ENCODE measurements at regions not wholly inside any gene's neighbourhood (a gene's known extent, or its start where the extent isn't known, plus 50 kb on each side); places are given as distances from the start of the nearest gene placed in this dataset.

GRCh38 chr4:23614284-23614892 lies 275.5 kb downstream of the PPARGC1A start:
- Histone ChIP-seq H3K36me3 (ENCODE audit: insufficient read depth) (no peaks in the 10 kb centered on the region), H2AFZ (ENCODE audit: low read depth) (peak overlapping the region; percentile 7; the same call in 1 of the 2 replicates)

GRCh38 chr4:23613782-23614181 lies 276.1 kb downstream of the PPARGC1A start:
- Histone ChIP-seq H3K27me3 (ENCODE audit: insufficient read depth, low read depth) (no peaks in the 10 kb centered on the region), H4K20me1 (ENCODE audit: insufficient read depth) (no peaks in the 10 kb centered on the region), H3K27ac (no peak overlapping the region), H3K79me2 (ENCODE audit: insufficient read depth, low read depth) (no peaks in the 10 kb centered on the region), H3K9ac (no peak overlapping the region), H3K36me3 (ENCODE audit: insufficient read depth) (no peaks in the 10 kb centered on the region), H2AFZ (ENCODE audit: low read depth) (peak overlapping the region; percentile 7; the same call in 1 of the 2 replicates), H3K4me3 (IDR thresholded peaks at IDR 0.05; ENCODE audit: insufficient read depth, low read depth, low read length) (no peak overlapping the region), H3K4me1 (ENCODE audit: low read depth, poor library complexity, severe bottlenecking) (no peaks in the 10 kb centered on the region), H3K4me2 (no peak overlapping the region)
- TF ChIP-seq CTCF (conservative IDR thresholded peaks at IDR 0.05; ENCODE audit: low read depth, low read length) = no peak

More at GRCh38 chr4:23614284-23614892, 275.5 kb downstream of the PPARGC1A start:
- TF ChIP-seq CTCF (conservative IDR thresholded peaks at IDR 0.05; ENCODE audit: low read depth, low read length) = peak; percentile 41; the same call in 1 of the 2 replicates
- H3K4me2 ChIP-seq = no peak overlapping the region
- H4K20me1 ChIP-seq (ENCODE audit: insufficient read depth) = no peaks in the 10 kb centered on the region
- no peak overlapping the region for H3K9ac ChIP-seq
- no peaks in the 10 kb centered on the region for H3K79me2 ChIP-seq (ENCODE audit: insufficient read depth, low read depth)
- H3K27ac ChIP-seq = no peak overlapping the region
- H3K4me1 ChIP-seq (ENCODE audit: low read depth, poor library complexity, severe bottlenecking) = no peaks in the 10 kb centered on the region
- H3K4me3 ChIP-seq (IDR thresholded peaks at IDR 0.05; ENCODE audit: insufficient read depth, low read depth, low read length) = no peak overlapping the region
- H3K27me3 ChIP-seq (ENCODE audit: insufficient read depth, low read depth) = no peaks in the 10 kb centered on the region

GRCh38 chr4:23602720-23603119 lies 287.1 kb downstream of the PPARGC1A start:
- H4K20me1 ChIP-seq (ENCODE audit: insufficient read depth) = no peaks in the 10 kb centered on the region
- no peaks in the 10 kb centered on the region for H3K36me3 ChIP-seq (ENCODE audit: insufficient read depth)
- no peak overlapping the region for H3K9ac ChIP-seq
- H3K79me2 ChIP-seq (ENCODE audit: insufficient read depth, low read depth) = no peaks in the 10 kb centered on the region
- no peak overlapping the region for H3K4me3 ChIP-seq (IDR thresholded peaks at IDR 0.05; ENCODE audit: insufficient read depth, low read depth, low read length)
- no peak overlapping the region for H3K27ac ChIP-seq
- no peaks in the 10 kb centered on the region for H3K4me1 ChIP-seq (ENCODE audit: low read depth, poor library complexity, severe bottlenecking)
- H3K27me3 ChIP-seq (ENCODE audit: insufficient read depth, low read depth) = no peaks in the 10 kb centered on the region
- TF ChIP-seq CTCF (conservative IDR thresholded peaks at IDR 0.05; ENCODE audit: low read depth, low read length) = no peak
- H3K4me2 ChIP-seq = no peak overlapping the region
- H2AFZ ChIP-seq (ENCODE audit: low read depth) = no peak overlapping the region

- Histone ChIP-seq H3K4me1 (ENCODE audit: low read depth, poor library complexity, severe bottlenecking) (no peaks in the 10 kb centered on the region), H3K4me2 (no peak overlapping the region), H3K9ac (no peak overlapping the region), H3K27ac (no peak overlapping the region), H2AFZ (ENCODE audit: low read depth) (no peak overlapping the region), H3K36me3 (ENCODE audit: insufficient read depth) (no peaks in the 10 kb centered on the region), H3K4me3 (IDR thresholded peaks at IDR 0.05; ENCODE audit: insufficient read depth, low read depth, low read length) (no peak overlapping the region), H3K27me3 (ENCODE audit: insufficient read depth, low read depth) (no peaks in the 10 kb centered on the region), H3K79me2 (ENCODE audit: insufficient read depth, low read depth) (no peaks in the 10 kb centered on the region), H4K20me1 (ENCODE audit: insufficient read depth) (no peaks in the 10 kb centered on the region)
- no peak for TF ChIP-seq CTCF (conservative IDR thresholded peaks at IDR 0.05; ENCODE audit: low read depth, low read length)
Measured at GRCh38 chr4:23594125-23594524, 295.7 kb downstream of the PPARGC1A start.
